ENCODE measurements at regions not wholly inside any gene's neighbourhood (a gene's known extent, or its start where the extent isn't known, plus 50 kb on each side); places are given as distances from the start of the nearest gene placed in this dataset.

DNA sequence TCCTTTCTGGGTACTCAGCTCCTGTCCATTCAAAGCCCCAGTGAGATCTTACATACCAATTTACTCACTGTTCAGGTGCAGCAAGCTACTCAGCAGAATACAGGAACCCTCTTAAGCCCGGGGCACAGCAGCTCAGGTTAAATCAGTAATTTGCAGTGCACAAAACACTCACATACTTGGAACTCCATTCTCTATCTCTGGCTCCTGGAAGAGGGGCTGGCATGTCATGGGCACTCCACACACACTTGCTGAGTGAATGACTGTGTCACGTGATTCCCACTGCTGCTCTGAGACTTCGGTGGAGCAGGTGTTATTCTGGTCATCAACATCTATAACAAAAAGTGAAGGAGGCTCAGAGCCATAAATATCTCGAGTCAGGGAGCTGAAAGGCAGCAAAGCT, 157.3 kb upstream of the BDNF start:
- no peak for DNase-seq (ENCODE audit: low read depth)
- TF ChIP-seq CTCF (conservative IDR thresholded peaks at IDR 0.05; ENCODE audit: control insufficient read depth, insufficient read depth, low read depth, low read length) = no peak

GRCh38 chr11:27857014-27857413, 156.8 kb upstream of the BDNF start:
- TF ChIP-seq CTCF (conservative IDR thresholded peaks at IDR 0.05; ENCODE audit: control insufficient read depth, insufficient read depth, low read depth, low read length) = no peak
- no peak for DNase-seq (ENCODE audit: low read depth)
- no peak overlapping the region for H3K4me3 ChIP-seq (ENCODE audit: control insufficient read depth, low read depth, low read length)

More for the DNA sequence above, 157.3 kb upstream of the BDNF start:
- H3K4me3 ChIP-seq (ENCODE audit: control insufficient read depth, low read depth, low read length) = no peak overlapping the region

DNA sequence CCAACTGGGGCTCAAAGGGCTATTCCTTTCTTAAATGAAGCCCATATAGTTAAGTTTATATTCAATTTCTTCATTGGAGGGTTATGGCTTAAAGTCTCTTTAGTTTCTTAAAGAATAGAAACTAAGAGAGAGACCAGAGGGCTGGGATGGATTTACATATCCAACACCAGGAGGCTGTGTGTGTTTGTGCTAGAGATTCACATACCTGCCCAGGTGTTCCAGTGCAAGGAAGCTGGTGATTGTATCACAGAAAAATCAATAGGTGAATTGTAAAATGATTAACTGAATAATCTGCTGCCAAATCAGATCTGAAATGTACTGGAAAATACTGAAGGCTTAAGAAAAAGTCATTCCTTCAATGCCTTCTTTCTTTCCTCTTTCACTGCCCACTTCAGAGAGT, 148.2 kb upstream of the BDNF start:
- TF ChIP-seq CTCF (conservative IDR thresholded peaks at IDR 0.05; ENCODE audit: control insufficient read depth, insufficient read depth, low read depth, low read length) = no peak
- no peak overlapping the region for H3K4me3 ChIP-seq (ENCODE audit: control insufficient read depth, low read depth, low read length)
- DNase-seq (ENCODE audit: low read depth) = no peak

GRCh38 chr11:27847496-27847895, 147.2 kb upstream of the BDNF start:
- DNase-seq (ENCODE audit: low read depth) = no peak
- TF ChIP-seq CTCF (conservative IDR thresholded peaks at IDR 0.05; ENCODE audit: control insufficient read depth, insufficient read depth, low read depth, low read length) = no peak
- H3K4me3 ChIP-seq (ENCODE audit: control insufficient read depth, low read depth, low read length) = no peak overlapping the region

DNA sequence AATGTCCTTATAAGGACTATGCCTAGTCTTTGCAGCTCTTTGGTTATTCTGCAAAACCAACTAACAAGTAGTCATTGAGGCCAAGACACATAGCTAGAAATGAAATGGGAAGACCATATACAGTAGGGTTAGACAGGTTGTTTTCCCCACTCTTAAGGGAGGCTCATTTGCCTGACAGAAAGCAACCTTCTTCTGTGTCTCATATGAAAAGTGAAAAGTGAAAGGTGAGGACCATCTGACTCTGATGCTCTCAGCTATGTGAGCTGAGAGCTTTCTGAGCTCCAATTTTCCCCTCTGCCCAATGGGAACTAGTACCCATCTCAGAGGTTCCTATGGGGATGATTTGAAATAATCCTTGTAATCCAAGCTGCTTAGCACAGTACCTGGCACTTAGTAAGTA, 142.0 kb upstream of the BDNF start:
- H3K4me3 ChIP-seq (ENCODE audit: control insufficient read depth, low read depth, low read length) = no peak overlapping the region
- no peak for TF ChIP-seq CTCF (conservative IDR thresholded peaks at IDR 0.05; ENCODE audit: control insufficient read depth, insufficient read depth, low read depth, low read length)
- DNase-seq (ENCODE audit: low read depth) = no peak

GRCh38 chr11:27841023-27841422, 140.8 kb upstream of the BDNF start:
- no peak for DNase-seq (ENCODE audit: low read depth)

More at GRCh38 chr11:27841023-27841422, 140.8 kb upstream of the BDNF start:
- no peak for TF ChIP-seq CTCF (conservative IDR thresholded peaks at IDR 0.05; ENCODE audit: control insufficient read depth, insufficient read depth, low read depth, low read length)
- H3K4me3 ChIP-seq (ENCODE audit: control insufficient read depth, low read depth, low read length) = no peak overlapping the region

All from fibroblast of mammary gland (primary cell).